Esophagus muscularis mucosa (tissue), 4 donors: ENCODE measurements at regions not wholly inside any gene's neighbourhood (a gene's known extent, or its start where the extent isn't known, plus 50 kb on each side); places are given as distances from the start of the nearest gene placed in this dataset.

Experiments
- CTCF ChIP-seq, 3 experiments: fragments of 200-600 bp in 2 of 3; fragments of 450-650 bp in 1 of 3; sonication (generic) in 2 of 3; IDR thresholded peaks; one replicate each; pipeline ENCODE4 v1.5.1; 2017 to 2019; ENCODE audit warnings: antibody characterized with exemption in 3 of 3, mild to moderate bottlenecking in 2 of 3, moderate library complexity in 1 of 3
- EP300 ChIP-seq: sonication (generic); formaldehyde crosslinking; IDR thresholded peaks from one replicate; pipeline ENCODE4 v1.6.1; 2017; ENCODE audit warnings: antibody characterized with exemption
- POLR2A ChIP-seq: fragments of 450-650 bp; IDR thresholded peaks from one replicate; pipeline ENCODE4 v1.6.1; 2017; ENCODE audit warnings: antibody characterized with exemption, moderate library complexity, mild to moderate bottlenecking, low read depth
- POLR2AphosphoS5 ChIP-seq, 2 donors: sonication (generic); formaldehyde crosslinking; IDR thresholded peaks; one replicate each; pipeline ENCODE4 v1.6.1; 2017; ENCODE audit warnings: antibody characterized with exemption in 2 of 2

- TF ChIP-seq CTCF (IDR thresholded peaks at IDR 0.05) (no peak), EP300 (no peak), POLR2A (no peak), POLR2AphosphoS5 (IDR thresholded peaks at IDR 0.05) (no peak)
Observed at GRCh38 chr2:129069875-129070594, 751.4 kb upstream of the HS6ST1 start.
